ENCODE measurements at regions not wholly inside any gene's neighbourhood (a gene's known extent, or its start where the extent isn't known, plus 50 kb on each side); places are given as distances from the start of the nearest gene placed in this dataset.
"Not testable (repeated sequence)": the region's sequence is repeated elsewhere in the genome, so short reads cannot be mapped to it uniquely, and the experiment has no call there.

DNA sequence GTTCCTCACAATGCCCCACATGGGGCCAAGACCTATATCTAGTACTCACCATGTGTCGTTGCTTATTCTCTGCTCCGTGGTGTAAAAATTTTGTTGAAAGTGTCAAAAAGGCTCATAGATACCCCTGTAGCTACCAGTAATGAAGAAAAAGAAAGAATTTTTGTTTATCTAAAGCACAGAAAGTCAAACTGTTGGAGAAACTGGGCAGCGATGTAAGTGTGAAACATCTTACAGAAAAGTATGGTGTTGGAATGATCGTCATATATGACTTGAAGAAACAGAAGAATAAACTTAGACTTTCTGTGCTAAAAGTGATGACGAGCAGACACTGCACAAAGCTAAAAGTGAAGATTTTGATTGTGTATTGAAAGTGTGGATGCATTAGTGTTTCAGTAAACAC, 626.6 kb upstream of the GHITM start:
- no peaks in the 10 kb centered on the region for H3K9me3 ChIP-seq (ENCODE audit: control insufficient read depth, low read length)
- no peak overlapping the region for H3K27ac ChIP-seq
- H3K9ac ChIP-seq, result no peak overlapping the region
- no peaks in the 10 kb centered on the region for H3K36me3 ChIP-seq (ENCODE audit: control insufficient read depth, insufficient read depth, low read length)
- H3K4me1 ChIP-seq, result no peaks in the 10 kb centered on the region
- no peak overlapping the region for H3K4me2 ChIP-seq (ENCODE audit: low read length)
- no peaks in the 10 kb centered on the region for H3K27me3 ChIP-seq (ENCODE audit: control insufficient read depth, insufficient read depth, low read length)
- H2AFZ ChIP-seq, result no peak overlapping the region
- H3K4me3 ChIP-seq (ENCODE audit: low read depth, low read length), result no peak overlapping the region
- H3K79me2 ChIP-seq, result no peaks in the 10 kb centered on the region
- TF ChIP-seq, protein P1, sequence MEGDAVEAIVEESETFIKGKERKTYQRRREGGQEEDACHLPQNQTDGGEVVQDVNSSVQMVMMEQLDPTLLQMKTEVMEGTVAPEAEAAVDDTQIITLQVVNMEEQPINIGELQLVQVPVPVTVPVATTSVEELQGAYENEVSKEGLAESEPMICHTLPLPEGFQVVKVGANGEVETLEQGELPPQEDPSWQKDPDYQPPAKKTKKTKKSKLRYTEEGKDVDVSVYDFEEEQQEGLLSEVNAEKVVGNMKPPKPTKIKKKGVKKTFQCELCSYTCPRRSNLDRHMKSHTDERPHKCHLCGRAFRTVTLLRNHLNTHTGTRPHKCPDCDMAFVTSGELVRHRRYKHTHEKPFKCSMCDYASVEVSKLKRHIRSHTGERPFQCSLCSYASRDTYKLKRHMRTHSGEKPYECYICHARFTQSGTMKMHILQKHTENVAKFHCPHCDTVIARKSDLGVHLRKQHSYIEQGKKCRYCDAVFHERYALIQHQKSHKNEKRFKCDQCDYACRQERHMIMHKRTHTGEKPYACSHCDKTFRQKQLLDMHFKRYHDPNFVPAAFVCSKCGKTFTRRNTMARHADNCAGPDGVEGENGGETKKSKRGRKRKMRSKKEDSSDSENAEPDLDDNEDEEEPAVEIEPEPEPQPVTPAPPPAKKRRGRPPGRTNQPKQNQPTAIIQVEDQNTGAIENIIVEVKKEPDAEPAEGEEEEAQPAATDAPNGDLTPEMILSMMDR (IDR thresholded peaks at IDR 0.05), result no peak

DNA sequence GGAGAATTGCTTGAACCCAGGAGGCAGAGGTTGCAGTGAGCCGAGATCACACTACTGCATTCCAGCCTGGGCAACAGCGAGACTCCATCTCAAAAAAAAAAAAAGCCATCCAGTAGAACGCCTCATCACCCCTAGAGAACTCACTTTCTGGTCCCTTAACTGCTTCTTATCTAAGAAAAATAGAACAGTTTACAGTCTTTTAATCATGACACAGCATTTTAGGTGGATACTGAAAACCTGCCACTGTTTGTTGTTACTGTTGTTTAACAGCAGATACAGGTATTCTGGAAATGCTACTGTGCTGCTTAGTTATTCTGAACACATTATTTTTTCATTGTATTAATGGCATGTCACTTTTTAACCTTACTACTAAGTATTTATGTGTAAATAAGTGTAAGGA, 624.3 kb upstream of the GHITM start:
- no peak overlapping the region for H3K4me2 ChIP-seq (ENCODE audit: low read length)
- no peak overlapping the region for H2AFZ ChIP-seq
- no peak overlapping the region for H3K9ac ChIP-seq
- TF ChIP-seq, protein P1 (IDR thresholded peaks at IDR 0.05), result no peak
- no peaks in the 10 kb centered on the region for H3K9me3 ChIP-seq (ENCODE audit: control insufficient read depth, low read length)
- H3K79me2 ChIP-seq, result no peaks in the 10 kb centered on the region
- no peaks in the 10 kb centered on the region for H3K36me3 ChIP-seq (ENCODE audit: control insufficient read depth, insufficient read depth, low read length)
- H3K4me1 ChIP-seq, result no peaks in the 10 kb centered on the region
- no peaks in the 10 kb centered on the region for H3K27me3 ChIP-seq (ENCODE audit: control insufficient read depth, insufficient read depth, low read length)
- H3K4me3 ChIP-seq (ENCODE audit: low read depth, low read length), result no peak overlapping the region
- H3K27ac ChIP-seq, result no peak overlapping the region

DNA sequence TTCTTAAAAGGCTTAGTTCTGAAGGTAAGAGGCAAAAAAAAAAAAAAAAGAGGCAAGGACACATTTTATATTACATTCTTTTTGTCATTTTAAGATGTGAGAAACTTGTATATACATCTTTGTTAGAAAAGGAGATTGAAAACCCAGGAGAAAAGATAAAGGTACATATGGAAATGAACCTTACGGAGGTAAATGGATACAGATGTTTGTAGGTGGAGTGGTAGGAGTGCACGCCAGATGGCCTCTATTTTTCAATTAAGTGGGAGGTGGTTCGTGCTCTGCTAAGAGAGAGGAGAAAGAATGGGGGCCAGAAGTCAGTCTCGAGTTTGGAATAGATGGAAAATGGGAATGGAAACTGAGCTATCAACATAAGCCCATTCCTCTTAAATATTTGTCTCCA, 622.5 kb upstream of the GHITM start:
- H3K27ac ChIP-seq, result no peak overlapping the region
- H3K9me3 ChIP-seq (ENCODE audit: control insufficient read depth, low read length), result no peaks in the 10 kb centered on the region
- H3K27me3 ChIP-seq (ENCODE audit: control insufficient read depth, insufficient read depth, low read length), result no peaks in the 10 kb centered on the region
- no peak overlapping the region for H3K9ac ChIP-seq
- TF ChIP-seq, protein P1 (IDR thresholded peaks at IDR 0.05), result no peak
- H2AFZ ChIP-seq, result no peak overlapping the region
- no peak overlapping the region for H3K4me3 ChIP-seq (ENCODE audit: low read depth, low read length)
- no peaks in the 10 kb centered on the region for H3K4me1 ChIP-seq
- no peaks in the 10 kb centered on the region for H3K36me3 ChIP-seq (ENCODE audit: control insufficient read depth, insufficient read depth, low read length)
- H3K79me2 ChIP-seq, result no peaks in the 10 kb centered on the region
- H3K4me2 ChIP-seq (ENCODE audit: low read length), result no peak overlapping the region

DNA sequence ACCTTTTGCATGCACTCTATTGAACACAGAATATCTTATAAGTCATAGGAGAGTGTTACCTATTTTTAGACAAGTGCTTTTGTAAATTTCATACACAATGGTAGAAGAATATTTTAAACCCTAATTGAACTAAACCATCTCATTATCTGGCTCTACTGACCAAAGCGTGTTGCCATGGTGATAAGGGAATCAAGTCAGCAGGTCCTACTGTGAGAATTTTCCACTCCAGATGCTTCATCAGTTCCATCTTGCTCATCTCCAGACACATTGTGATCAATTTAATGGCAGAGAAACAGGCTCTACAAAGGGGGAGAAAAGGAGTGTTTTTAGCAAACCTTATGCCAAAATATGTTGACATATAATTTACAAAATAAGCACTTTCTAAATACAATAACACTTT, 621.9 kb upstream of the GHITM start:
- Histone ChIP-seq H3K36me3 (ENCODE audit: control insufficient read depth, insufficient read depth, low read length) (no peaks in the 10 kb centered on the region), H3K4me1 (no peaks in the 10 kb centered on the region), H3K27me3 (ENCODE audit: control insufficient read depth, insufficient read depth, low read length) (no peaks in the 10 kb centered on the region), H3K27ac (no peak overlapping the region), H3K4me2 (ENCODE audit: low read length) (no peak overlapping the region), H3K9ac (no peak overlapping the region), H3K9me3 (ENCODE audit: control insufficient read depth, low read length) (no peaks in the 10 kb centered on the region), H3K79me2 (no peaks in the 10 kb centered on the region), H2AFZ (no peak overlapping the region), H3K4me3 (ENCODE audit: low read depth, low read length) (no peak overlapping the region)
- TF ChIP-seq, protein P1 (IDR thresholded peaks at IDR 0.05), result no peak

DNA sequence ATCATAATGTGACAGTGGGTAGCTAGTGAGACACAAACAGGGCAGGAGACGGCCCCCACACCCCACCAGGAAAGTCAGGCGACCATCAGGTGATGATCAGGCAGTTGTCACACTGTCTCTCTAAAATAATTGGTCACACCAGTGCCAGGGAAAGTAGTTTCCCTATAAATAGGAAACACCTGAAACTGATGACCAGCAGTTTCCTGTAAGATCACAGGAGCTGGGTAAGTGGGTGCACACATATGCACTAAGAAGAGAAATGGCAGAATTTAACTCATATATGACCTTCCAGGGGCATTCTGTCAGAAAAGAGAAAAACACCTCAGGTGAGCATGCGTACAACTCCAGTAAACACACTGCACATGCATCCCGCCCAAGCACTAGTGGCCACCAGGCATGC, 620.5 kb upstream of the GHITM start:
- H3K4me3 ChIP-seq (ENCODE audit: low read depth, low read length), result no peak overlapping the region
- no peaks in the 10 kb centered on the region for H3K36me3 ChIP-seq (ENCODE audit: control insufficient read depth, insufficient read depth, low read length)
- H3K27me3 ChIP-seq (ENCODE audit: control insufficient read depth, insufficient read depth, low read length), result no peaks in the 10 kb centered on the region
- no peak overlapping the region for H3K27ac ChIP-seq
- TF ChIP-seq, protein P1 (IDR thresholded peaks at IDR 0.05), result no peak
- no peak overlapping the region for H2AFZ ChIP-seq
- no peaks in the 10 kb centered on the region for H3K4me1 ChIP-seq
- no peaks in the 10 kb centered on the region for H3K9me3 ChIP-seq (ENCODE audit: control insufficient read depth, low read length)
- no peaks in the 10 kb centered on the region for H3K79me2 ChIP-seq
- H3K4me2 ChIP-seq (ENCODE audit: low read length), result no peak overlapping the region
- no peak overlapping the region for H3K9ac ChIP-seq

DNA sequence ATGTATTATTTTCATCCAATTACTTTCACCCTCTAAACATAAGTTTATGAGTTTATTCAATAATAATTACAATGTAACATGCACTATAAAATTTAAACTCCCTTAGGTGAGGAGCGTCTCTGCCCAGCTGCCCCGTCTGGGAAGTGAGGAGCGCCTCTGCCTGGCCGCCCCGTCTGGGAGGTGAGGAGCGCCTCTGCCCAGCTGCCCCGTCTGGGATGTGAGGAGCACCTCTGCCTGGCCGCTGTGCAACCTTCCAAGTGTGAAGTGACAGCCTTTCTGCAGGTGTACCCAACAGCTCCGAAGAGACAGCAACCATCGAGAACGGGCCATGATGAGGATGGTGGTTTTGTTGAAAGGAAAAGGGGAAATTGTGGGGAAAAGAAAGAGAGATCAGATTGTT, 618.9 kb upstream of the GHITM start:
- not testable (repeated sequence) for H3K4me2 ChIP-seq (ENCODE audit: low read length); H3K27me3 ChIP-seq (ENCODE audit: control insufficient read depth, insufficient read depth, low read length); H3K27ac ChIP-seq; H3K9ac ChIP-seq; H3K36me3 ChIP-seq (ENCODE audit: control insufficient read depth, insufficient read depth, low read length); H3K79me2 ChIP-seq; H2AFZ ChIP-seq; H3K9me3 ChIP-seq (ENCODE audit: control insufficient read depth, low read length); H3K4me3 ChIP-seq (ENCODE audit: low read depth, low read length); H3K4me1 ChIP-seq

All from parathyroid adenoma (tissue), 2 donors.